NCI-H1092 treated with DMSO at 0.1 percent for 48 hours (cell line): ENCODE measurements at regions not wholly inside any gene's neighbourhood (a gene's known extent, or its start where the extent isn't known, plus 50 kb on each side); places are given as distances from the start of the nearest gene placed in this dataset.

Experiments used
- DNase-seq: peaks from one replicate; lab custom pipeline; 2025; lab: John Stamatoyannopoulos, UW

- no peak for DNase-seq
Measured at GRCh38 chr20:12276011-12276673, 358.4 kb downstream of the BTBD3 start.

- no peak for DNase-seq
Measured at GRCh38 chr20:12287575-12287974, 369.9 kb downstream of the BTBD3 start.

GRCh38 chr20:12289465-12289864 is 371.8 kb downstream of the BTBD3 start:
- no peak for DNase-seq

- DNase-seq: no peak
Measured at GRCh38 chr20:12291386-12291785, 373.7 kb downstream of the BTBD3 start.

GRCh38 chr20:12293900-12294299 is 376.2 kb downstream of the BTBD3 start:
- no peak for DNase-seq

GRCh38 chr20:12294678-12295077 is 377.0 kb downstream of the BTBD3 start:
- no peak for DNase-seq

- DNase-seq: no peak
Measured at GRCh38 chr20:12305188-12305950, 387.7 kb downstream of the BTBD3 start.

- DNase-seq: no peak
Measured at GRCh38 chr20:12306107-12306506, 388.4 kb downstream of the BTBD3 start.

- no peak for DNase-seq
Measured at GRCh38 chr20:12311094-12311865, 393.6 kb downstream of the BTBD3 start.

- no peak for DNase-seq
Measured at GRCh38 chr20:12315652-12316051, 398.0 kb downstream of the BTBD3 start.

- DNase-seq: no peak
Measured at GRCh38 chr20:12316794-12317193, 399.1 kb downstream of the BTBD3 start.

GRCh38 chr20:12317433-12317832 is 399.7 kb downstream of the BTBD3 start:
- DNase-seq: no peak

- DNase-seq: no peak
Measured at GRCh38 chr20:12318043-12318442, 400.4 kb downstream of the BTBD3 start.

GRCh38 chr20:12321736-12322135 is 404.0 kb downstream of the BTBD3 start:
- DNase-seq: no peak

GRCh38 chr20:12327205-12327604 is 409.5 kb downstream of the BTBD3 start:
- DNase-seq: no peak

- peak; percentile 51 for DNase-seq
Measured at GRCh38 chr20:12331236-12331635, 413.5 kb downstream of the BTBD3 start.

- no peak for DNase-seq
Measured at GRCh38 chr20:12337601-12338000, 419.9 kb downstream of the BTBD3 start.

GRCh38 chr20:12345978-12346377 is 428.3 kb downstream of the BTBD3 start:
- DNase-seq: no peak

GRCh38 chr20:12353842-12354241 is 436.1 kb downstream of the BTBD3 start:
- no peak for DNase-seq

- DNase-seq: no peak
Measured at GRCh38 chr20:12354725-12355124, 437.0 kb downstream of the BTBD3 start.

GRCh38 chr20:12355185-12355584 is 437.5 kb downstream of the BTBD3 start:
- DNase-seq: no peak

GRCh38 chr20:12358006-12358654 is 440.4 kb downstream of the BTBD3 start:
- DNase-seq: peak; percentile 4
